OCI-LY3 (cell line): ENCODE measurements at regions not wholly inside any gene's neighbourhood (a gene's known extent, or its start where the extent isn't known, plus 50 kb on each side); places are given as distances from the start of the nearest gene placed in this dataset.
"Not testable (repeated sequence)": the region's sequence is repeated elsewhere in the genome, so short reads cannot be mapped to it uniquely, and the experiment has no call there.

ENCODE experiments used
- H2AFZ ChIP-seq: fragments of 200-600, 300-600 bp; shearing (Covaris generic); 2 replicates; pipeline ENCODE4 v1.6.0; 2014; ENCODE audit warnings: antibody characterized with exemption, low read depth, low read length
- H3K27ac ChIP-seq: fragments of 200-600, 300-600 bp; sonication (generic); 2 replicates; pipeline ENCODE4 v1.5.1; 2014; ENCODE audit warnings: mild to moderate bottlenecking, low read length, moderate library complexity, mixed read lengths
- H3K27me3 ChIP-seq: fragments of 200-600, 300-600 bp; sonication (generic); 2 replicates; pipeline ENCODE4 v1.6.1; 2014; ENCODE audit warnings: low read depth, low read length, mixed read lengths
- H3K36me3 ChIP-seq: fragments of 200-600, 300-600 bp; sonication (generic); replicated peaks from 2 replicates; pipeline ENCODE3; 2014; ENCODE audit warnings: low read depth, low read length, mixed read lengths
- H3K4me1 ChIP-seq: fragments of 300-600, 200-600 bp; sonication (generic); 2 replicates; pipeline ENCODE4 v1.6.1; 2014; ENCODE audit warnings: low read length, mixed read lengths
- H3K4me2 ChIP-seq: fragments of 200-600, 300-600 bp; sonication (generic); 2 replicates; pipeline ENCODE4 v1.6.1; 2014; ENCODE audit warnings: low read length, mixed read lengths
- H3K4me3 ChIP-seq: fragments of 300-600, 200-600 bp; sonication (generic); 2 replicates; pipeline ENCODE4 v1.5.1; 2014; ENCODE audit warnings: antibody characterized with exemption, mild to moderate bottlenecking, low read length, moderate library complexity
- H3K79me2 ChIP-seq: fragments of 300-600, 200-600 bp; shearing (Covaris generic); 2 replicates; pipeline ENCODE4 v1.6.1; 2014; ENCODE audit warnings: mild to moderate bottlenecking, low read length, mixed read lengths
- H3K9ac ChIP-seq: fragments of 300-600, 200-600 bp; shearing (Covaris generic); 2 replicates; pipeline ENCODE4 v1.6.0; 2014; ENCODE audit warnings: mild to moderate bottlenecking, low read length, moderate library complexity
- H3K9me3 ChIP-seq: fragments of 200-600, 300-600 bp; shearing (Covaris generic); 2 replicates; pipeline ENCODE4 v1.6.1; 2014; ENCODE audit warnings: low read length, mixed read lengths; ENCODE audit not compliant: insufficient read depth
- H4K20me1 ChIP-seq: fragments of 200-600, 300-600 bp; sonication (generic); 2 replicates; pipeline ENCODE4 v1.6.1; 2016; ENCODE audit warnings: low read length, mixed read lengths; ENCODE audit not compliant: insufficient read depth
- EZH2phosphoT487 ChIP-seq: fragments of 200-600 bp; shearing (Covaris generic); IDR thresholded peaks from 2 replicates; pipeline ENCODE4 v1.6.1; 2018; ENCODE audit warnings: antibody characterized with exemption, mixed run types, low read depth
- TF ChIP-seq, protein P1 (sequence below): fragments of 200-600, 300-600 bp; sonication (generic); IDR thresholded peaks from 2 replicates; pipeline ENCODE4 v1.5.1; 2014; ENCODE audit warnings: antibody characterized with exemption, low read length, low read depth

DNA sequence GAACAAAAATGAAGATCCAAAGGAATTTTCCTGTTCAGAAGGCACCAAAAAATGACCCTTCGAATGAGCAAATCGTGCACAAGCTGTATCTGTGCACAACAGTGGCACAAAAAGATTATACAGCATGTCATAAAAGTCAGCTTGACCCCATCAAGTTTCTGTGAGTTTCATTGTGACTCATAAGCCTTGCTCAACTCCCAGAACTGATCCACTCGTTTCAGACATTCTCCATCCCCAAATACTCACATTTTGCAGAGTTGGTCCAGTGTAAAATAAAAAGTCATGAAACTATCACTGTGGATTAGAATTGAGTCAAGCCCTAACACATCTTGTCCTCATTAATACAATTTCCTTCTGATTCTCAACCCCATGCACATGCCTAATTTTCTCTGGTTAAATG is 174.7 kb upstream of the PKN2 start:
- Histone ChIP-seq H3K79me2 (no peaks in the 10 kb centered on the region), H3K4me3 (no peak overlapping the region), H3K4me1 (no peaks in the 10 kb centered on the region), H3K36me3 (no peaks in the 10 kb centered on the region), H4K20me1 (no peaks in the 10 kb centered on the region), H3K4me2 (no peak overlapping the region), H3K27ac (no peak overlapping the region), H3K9me3 (no peaks in the 10 kb centered on the region), H2AFZ (no peak overlapping the region), H3K27me3 (no peaks in the 10 kb centered on the region), H3K9ac (no peak overlapping the region)
- TF ChIP-seq, protein P1, sequence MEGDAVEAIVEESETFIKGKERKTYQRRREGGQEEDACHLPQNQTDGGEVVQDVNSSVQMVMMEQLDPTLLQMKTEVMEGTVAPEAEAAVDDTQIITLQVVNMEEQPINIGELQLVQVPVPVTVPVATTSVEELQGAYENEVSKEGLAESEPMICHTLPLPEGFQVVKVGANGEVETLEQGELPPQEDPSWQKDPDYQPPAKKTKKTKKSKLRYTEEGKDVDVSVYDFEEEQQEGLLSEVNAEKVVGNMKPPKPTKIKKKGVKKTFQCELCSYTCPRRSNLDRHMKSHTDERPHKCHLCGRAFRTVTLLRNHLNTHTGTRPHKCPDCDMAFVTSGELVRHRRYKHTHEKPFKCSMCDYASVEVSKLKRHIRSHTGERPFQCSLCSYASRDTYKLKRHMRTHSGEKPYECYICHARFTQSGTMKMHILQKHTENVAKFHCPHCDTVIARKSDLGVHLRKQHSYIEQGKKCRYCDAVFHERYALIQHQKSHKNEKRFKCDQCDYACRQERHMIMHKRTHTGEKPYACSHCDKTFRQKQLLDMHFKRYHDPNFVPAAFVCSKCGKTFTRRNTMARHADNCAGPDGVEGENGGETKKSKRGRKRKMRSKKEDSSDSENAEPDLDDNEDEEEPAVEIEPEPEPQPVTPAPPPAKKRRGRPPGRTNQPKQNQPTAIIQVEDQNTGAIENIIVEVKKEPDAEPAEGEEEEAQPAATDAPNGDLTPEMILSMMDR = no peak
- no peak for TF ChIP-seq EZH2phosphoT487

DNA sequence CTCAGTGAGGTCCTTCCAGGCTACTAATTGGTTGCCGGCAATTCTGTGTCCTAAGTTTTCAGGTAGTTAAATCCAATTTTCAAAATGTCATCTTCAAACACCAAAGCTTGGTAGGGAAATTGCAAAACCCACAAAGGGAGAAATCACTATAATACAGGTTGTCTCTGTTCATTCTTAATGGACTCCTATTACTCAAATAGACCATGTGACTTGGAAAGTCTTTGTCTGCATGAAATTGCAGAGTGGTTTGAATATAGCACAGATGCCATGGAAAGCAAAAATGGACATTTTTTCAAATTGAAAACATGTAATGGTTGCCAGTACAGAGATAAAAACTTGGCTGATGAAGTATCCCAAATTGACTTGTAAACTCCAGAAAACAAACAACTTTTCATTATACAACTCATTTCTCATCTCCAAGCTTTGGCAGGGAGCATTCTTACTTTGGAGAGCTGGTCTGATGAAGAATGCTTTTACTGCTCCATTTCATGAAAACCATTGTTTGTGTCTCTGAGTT is 169.5 kb upstream of the PKN2 start:
- Histone ChIP-seq H2AFZ (no peak overlapping the region), H3K4me1 (no peaks in the 10 kb centered on the region), H3K27ac (no peak overlapping the region), H3K4me3 (no peak overlapping the region), H3K9me3 (no peaks in the 10 kb centered on the region), H3K79me2 (no peaks in the 10 kb centered on the region), H4K20me1 (no peaks in the 10 kb centered on the region), H3K9ac (no peak overlapping the region), H3K27me3 (no peaks in the 10 kb centered on the region), H3K36me3 (no peaks in the 10 kb centered on the region), H3K4me2 (no peak overlapping the region)
- TF ChIP-seq, protein P1 = no peak
- TF ChIP-seq EZH2phosphoT487 = no peak

DNA sequence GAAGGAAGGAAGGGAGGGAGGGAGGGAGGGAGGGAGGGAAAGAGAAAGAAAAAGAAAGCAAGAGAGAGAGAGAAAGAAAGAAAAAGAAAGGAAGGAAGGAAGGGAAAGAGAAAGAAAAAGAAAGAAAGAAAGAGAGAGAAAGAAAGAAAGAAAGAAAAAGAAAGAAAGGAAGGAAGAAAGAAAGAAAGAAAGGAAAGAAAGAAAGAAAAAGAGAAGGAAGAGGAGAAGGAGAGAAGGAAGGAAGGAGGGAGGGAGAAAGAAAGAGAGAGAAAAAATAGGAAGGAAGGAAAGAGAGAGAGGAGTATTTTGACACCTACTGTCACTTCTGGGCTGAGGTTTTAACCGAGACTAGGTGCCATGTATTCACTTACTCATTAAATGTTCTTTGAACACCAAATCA is 166.6 kb upstream of the PKN2 start:
- H3K27me3 ChIP-seq, H3K79me2 ChIP-seq: not testable (repeated sequence)

DNA sequence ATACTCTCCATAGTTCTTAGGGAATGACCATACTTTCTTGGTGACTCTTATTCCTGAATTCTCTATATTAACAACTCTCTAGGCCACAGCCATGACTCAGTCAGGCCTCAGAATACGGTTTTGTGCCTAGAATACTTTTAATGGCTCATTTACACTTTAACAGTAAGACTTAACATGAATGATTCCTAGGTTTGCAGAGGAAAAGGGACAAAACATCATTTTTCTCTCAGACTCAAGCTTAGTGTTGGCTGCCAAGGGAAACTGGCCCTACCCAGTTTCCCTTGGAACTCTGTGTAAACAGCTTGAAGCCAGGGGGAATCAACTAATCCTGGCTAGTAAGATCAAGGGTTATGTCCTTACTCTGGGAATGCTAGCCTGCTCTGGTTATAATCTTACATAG is 164.9 kb upstream of the PKN2 start:
- Histone ChIP-seq H3K4me3 (no peak overlapping the region), H3K9me3 (no peaks in the 10 kb centered on the region), H3K27ac (no peak overlapping the region), H3K9ac (no peak overlapping the region), H4K20me1 (no peaks in the 10 kb centered on the region), H3K36me3 (no peaks in the 10 kb centered on the region), H2AFZ (no peak overlapping the region), H3K4me1 (no peaks in the 10 kb centered on the region), H3K4me2 (no peak overlapping the region), H3K79me2 (no peaks in the 10 kb centered on the region), H3K27me3 (no peaks in the 10 kb centered on the region)
- no peak for TF ChIP-seq EZH2phosphoT487
- TF ChIP-seq, protein P1 = no peak

More for the DNA sequence above, 166.6 kb upstream of the PKN2 start:
- not testable (repeated sequence) for H2AFZ ChIP-seq, H3K9me3 ChIP-seq, H3K9ac ChIP-seq, H3K36me3 ChIP-seq, H3K27ac ChIP-seq, H3K4me1 ChIP-seq, H4K20me1 ChIP-seq, H3K4me2 ChIP-seq, H3K4me3 ChIP-seq
